HK-2 (cell line): ENCODE measurements at regions not wholly inside any gene's neighbourhood (a gene's known extent, or its start where the extent isn't known, plus 50 kb on each side); places are given as distances from the start of the nearest gene placed in this dataset.
A peak's percentile ranks its signal among the peaks of the same experiment; 100 is the strongest.

ENCODE experiments used
- DNase-seq: peaks from one replicate; pipeline ENCODE4 v3.0.0-alpha.2; 2018; ENCODE audit not compliant: unreplicated experiment

DNA sequence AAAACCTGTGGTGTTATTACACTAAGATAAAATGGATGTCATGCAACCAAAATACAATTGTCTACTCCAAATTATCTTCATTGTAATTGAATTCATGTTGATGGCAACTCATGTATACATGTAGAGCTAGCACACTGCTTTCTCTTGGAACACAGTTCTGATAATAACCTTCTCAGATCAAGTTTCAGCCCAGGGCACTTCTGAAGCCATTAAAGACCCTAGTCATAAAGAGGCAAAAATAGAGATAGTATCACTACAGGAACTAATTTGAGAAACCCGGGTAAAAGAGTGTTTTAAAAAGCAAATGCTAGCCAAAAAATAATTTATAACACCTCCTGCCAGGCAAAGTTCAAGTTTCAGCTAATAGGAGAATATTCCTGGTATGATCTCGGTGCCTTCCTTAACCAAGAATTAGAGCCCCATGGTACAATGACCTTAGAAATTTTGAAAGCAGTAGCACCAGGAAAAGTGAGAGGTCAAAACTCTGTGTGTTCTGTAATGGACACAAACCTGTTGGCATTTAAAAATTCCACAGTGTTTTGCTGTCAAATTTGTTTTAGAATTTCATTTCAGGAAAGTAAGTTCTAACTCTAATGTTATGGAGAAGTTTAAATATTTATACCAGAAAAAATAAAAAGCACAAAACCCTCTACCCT is 105.0 kb upstream of the FRMD6 start:
- DNase-seq, result no peak

DNA sequence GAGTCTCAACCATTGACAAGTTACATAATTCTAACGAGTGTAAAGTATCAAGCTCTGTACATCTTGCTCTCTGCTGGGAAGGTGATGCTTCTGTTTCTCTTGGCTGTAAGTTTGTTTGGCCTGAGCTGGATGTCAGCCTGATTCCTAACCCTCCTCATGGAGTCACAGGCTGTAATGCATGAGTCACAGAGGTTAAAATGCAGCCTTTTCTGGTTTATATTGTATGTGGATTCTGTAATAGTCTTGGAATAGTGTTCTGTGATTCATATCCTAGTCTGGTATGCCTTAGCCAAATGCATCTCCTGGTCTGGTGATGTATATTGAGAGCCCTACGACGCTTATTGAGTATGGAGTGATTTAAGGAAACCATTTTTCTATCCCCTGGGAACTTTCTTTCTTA is 104.5 kb upstream of the FRMD6 start:
- peak; percentile 64 for DNase-seq

- no peak for DNase-seq
Observed at GRCh38 chr14:51547701-51548100, 104.0 kb upstream of the FRMD6 start.

GRCh38 chr14:51548187-51548586 is 103.5 kb upstream of the FRMD6 start:
- no peak for DNase-seq

DNA sequence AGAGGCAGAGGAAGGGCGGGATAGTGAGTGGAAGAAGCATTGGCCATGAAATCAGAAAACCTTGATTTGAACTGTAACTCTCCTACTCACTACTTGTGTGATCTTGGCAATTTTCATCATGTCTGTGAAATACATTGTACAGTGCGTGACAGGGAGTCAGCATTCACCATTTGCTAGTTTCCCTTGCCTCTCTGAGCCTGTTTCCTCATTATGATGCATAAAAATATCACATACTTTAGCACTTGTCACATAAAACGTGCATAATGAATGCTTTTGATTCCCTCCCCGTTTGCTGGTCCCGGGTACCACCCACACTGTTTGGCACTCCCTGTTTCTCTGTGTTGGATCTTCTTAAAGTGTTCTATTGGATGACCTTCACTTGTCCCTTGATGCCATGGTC is 101.1 kb upstream of the FRMD6 start:
- no peak for DNase-seq

- DNase-seq, result no peak
Observed at GRCh38 chr14:51552275-51552674, 99.4 kb upstream of the FRMD6 start.

DNA sequence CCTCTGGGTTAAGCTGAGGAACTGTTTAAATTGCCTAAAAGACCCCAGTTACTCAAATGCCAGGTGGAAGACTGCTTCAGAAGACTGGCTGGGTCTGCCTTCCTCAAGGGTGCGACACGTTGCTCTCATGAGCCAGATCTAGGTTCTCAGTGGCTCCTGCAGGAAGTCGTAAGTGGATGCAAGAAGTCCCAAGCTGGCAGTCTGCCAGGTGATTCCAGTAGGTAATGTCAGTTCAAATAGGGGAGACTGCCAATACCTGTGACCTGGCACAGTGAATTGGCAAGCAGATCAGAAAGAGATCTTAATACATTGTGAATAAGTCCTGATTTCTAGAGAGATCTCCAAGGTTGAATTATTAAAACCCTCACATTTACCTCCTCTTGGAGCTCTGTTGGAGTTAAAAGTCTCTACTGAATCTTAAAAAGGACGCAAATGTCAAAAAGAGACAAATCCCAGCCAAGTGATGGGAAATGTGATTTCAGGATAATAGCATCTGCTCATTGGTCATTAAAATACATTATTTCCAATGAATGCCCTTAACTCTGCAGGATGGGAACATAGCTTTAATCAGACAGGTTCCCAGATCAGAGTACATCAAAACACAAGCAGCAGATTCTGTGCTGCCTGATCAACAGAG is 98.8 kb upstream of the FRMD6 start:
- peak; percentile 58 for DNase-seq

- peak; percentile 49 for DNase-seq
Observed at GRCh38 chr14:51554339-51554920, 97.3 kb upstream of the FRMD6 start.

GRCh38 chr14:51554953-51555352 is 96.8 kb upstream of the FRMD6 start:
- DNase-seq, result no peak

DNA sequence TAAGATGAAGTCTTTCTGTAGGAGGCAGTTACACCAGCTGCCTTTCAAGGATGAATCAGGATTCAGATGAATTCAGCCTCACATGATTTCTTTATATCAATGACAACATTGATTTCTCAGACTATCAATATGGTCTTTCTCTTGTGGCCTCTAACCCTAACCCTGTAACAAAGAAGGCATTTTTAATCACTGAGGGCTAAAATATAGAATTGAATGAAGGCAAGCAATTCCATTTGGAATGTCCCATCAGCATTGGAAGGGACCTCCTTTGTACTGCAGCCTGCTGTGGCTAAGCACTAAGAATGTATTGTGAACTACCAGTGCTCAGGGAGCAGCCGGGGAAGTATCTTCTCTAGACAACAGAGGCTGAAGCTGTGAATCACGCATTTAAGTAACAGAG is 90.6 kb upstream of the FRMD6 start:
- DNase-seq, result no peak

DNA sequence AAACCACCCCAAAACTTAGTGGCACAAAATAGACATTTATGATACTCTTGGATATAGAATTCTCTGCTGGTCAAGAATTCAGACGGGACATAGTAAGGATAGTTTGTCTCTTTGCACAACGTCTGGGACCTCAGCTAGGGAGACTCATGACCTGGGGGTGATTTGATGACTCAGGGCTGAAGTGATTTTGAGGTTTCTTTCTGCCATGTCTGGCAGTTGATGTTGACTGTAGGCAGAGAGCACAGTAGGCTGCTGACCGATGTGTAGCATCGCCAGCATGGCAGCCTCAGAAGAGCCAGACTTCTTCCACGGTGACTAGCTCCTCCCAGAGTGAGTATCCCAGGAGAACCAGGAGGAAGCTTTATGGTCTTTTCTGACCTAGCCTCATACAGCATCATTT is 88.9 kb upstream of the FRMD6 start:
- DNase-seq, result peak; percentile 35

GRCh38 chr14:51563560-51563959 is 88.2 kb upstream of the FRMD6 start:
- DNase-seq, result no peak

- DNase-seq, result no peak
Observed at GRCh38 chr14:51564460-51564859, 87.2 kb upstream of the FRMD6 start.

DNA sequence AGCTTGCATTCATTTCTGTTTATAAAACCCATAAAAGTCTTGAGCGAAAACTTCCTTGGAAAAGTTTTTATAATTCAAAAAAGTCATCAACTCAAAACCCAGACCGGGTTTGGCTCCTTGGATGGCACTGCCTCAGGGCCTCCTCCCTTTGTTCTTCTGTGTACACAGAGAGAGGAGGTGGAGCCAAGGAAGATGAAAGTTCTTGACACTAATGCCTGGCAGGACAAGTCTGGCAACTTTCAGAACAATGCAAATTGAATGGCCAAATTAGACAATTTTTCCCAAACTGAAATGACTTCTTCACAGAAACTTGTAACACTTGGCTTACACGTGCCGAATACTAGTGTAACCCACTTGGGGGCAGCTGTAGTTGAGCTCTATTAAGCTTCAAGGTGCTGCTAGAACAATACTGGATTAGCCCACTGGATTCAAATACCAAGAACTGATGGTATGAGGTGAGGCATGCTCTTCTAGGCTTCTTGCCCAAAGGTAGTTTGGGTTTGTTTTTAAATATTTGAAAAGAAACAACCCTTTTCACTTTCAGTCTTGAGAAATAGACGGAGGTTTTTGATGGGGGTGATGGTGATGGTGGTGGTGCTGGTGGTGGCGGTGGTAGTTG is 86.6 kb upstream of the FRMD6 start:
- DNase-seq, result no peak

DNA sequence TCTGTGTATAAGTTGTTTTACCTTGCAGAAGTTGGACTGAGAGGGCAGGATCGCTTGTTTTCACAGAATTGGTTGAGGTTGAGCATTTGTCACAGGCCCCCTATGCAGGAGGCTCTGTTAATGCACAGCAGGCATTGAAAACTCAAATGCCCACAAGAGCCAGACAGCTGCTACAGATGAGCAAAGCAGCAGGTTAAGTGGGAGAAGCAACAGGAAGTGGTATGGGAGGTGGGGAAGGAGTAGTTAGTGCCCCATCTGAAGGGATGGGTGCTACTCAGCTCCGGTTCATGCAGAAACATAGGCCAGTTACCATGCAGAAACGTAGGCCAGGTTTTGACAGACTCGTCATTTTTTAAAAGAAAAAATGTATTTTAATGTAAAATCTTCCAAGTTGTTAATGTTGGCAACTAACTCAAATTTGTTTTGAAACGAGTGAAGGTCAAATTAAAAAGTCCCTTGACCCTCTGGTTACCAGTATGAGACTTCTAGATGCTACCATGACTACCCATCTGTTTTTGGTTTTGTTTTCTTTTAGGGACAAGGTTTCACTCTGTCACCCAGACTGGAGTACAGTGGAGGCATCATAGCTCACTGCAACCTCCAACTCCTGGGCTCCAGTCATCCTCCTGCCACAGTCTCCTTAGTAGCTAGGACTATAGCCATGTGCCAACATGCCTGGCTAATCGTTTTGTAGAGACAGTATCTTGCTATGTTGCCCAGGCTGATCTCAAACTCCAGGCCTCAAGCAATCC is 84.7 kb upstream of the FRMD6 start:
- DNase-seq, result no peak

DNA sequence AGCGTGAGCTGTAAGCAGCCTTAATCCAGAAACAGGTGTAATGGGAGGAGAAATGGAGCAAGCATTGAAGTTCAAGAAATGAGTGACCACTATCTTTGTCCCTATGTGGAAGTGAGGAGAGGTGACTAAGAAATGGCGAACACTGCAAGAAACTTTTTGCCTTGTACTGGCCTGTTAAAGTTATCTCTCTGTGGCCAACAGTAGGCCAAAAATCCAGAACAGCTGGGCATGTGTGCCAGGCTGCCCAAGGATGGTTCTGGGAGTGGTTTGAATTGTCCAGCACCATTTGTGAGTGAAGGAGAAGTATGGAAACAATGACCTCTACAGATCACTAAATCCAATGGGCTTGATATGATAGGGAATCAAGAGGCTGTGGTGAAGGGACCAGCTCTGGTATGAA is 83.3 kb upstream of the FRMD6 start:
- DNase-seq, result no peak

DNA sequence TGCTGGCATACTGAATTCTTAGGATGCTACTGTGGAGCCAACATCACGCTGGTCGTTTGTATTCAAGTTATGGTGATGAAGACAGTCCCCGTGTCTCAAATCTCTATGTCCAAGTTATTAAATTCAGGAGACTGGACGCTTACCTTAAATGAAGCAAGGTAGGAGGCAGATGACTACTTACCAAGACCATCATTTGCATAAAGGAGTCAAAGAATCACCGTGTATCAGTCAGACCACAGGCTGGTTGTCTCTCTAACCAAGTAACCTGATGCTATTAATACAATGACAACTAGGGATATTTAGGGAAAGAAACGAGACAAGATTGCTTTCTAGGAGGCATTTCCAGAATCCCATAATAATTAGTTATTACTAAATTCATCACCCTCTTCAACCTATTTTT is 78.1 kb upstream of the FRMD6 start:
- DNase-seq, result no peak

DNA sequence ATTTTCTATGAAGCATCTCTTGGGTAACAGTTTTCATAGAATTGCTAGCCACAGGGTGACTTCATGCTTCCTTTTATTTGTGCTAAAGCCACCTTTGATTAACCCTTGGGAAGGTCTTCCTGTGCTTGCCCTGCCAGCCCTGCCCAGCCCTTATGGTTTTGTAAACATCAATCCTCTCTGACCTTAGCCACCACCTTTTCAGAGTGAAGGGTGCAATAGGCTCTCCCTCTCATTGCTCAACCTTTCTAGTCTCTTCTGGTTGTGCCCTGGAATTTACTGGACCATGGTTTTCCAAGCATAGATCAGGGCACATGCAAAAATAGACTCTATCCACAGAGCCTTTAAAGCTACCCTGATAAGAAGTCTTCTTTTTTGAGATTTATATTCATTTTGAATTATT is 77.7 kb upstream of the FRMD6 start:
- no peak for DNase-seq

GRCh38 chr14:51575349-51576116 is 76.2 kb upstream of the FRMD6 start:
- DNase-seq, result no peak

GRCh38 chr14:51576117-51576430 is 75.6 kb upstream of the FRMD6 start:
- no peak for DNase-seq

DNA sequence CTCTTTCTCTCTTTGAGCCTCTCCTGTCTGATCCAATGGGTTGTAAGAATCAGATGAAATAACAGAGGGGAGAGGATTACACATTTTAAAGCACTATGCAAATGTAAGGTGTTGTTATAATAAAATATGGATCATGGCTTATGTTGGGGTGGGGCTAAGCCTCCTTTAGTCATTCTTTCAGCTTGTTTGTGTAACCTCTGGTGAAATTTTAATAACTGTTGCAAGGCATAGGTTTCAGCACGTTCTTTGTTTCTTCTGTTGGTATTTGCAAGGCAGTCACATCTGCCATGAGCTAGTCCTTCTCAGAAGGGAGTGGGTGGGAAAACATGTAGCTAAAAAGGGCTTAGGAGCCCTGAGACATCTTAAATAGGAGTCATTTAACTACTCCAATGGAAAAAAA is 74.8 kb upstream of the FRMD6 start:
- DNase-seq, result no peak

DNA sequence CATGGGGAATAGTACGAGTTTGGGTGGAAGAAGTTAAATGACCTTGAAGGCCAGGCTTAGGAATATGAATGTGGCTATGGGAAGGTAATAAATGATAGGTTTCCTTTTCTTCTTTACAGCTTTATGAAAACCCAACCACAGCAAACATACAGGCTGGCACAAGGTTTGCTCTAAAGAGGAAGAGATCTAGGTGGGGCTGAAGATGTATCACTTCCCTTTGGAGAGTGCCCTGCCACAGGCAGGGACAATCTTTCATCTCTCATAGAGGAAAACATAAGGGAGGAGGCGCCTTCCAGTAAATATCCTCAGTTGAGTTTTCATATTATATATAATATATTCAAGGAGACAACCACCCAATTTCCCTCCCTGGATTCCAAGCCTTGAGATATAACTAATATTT is 72.9 kb upstream of the FRMD6 start:
- DNase-seq, result no peak
